ENCODE measurements at regions not wholly inside any gene's neighbourhood (a gene's known extent, or its start where the extent isn't known, plus 50 kb on each side); places are given as distances from the start of the nearest gene placed in this dataset.

- no peak for TF ChIP-seq TOX (CRISPR knock-in tag; IDR thresholded peaks at IDR 0.05; ENCODE audit: borderline replicate concordance)
- TF ChIP-seq TCF4 (CRISPR knock-in tag; IDR thresholded peaks at IDR 0.05; ENCODE audit: borderline replicate concordance) = no peak
- no peak for TF ChIP-seq GLIS3 (CRISPR knock-in tag; IDR thresholded peaks at IDR 0.05)
- ATAC-seq = no peak
These were observed 243.6 kb downstream of the PRELID2 start for GRCh38 chr5:145591578-145591977.

GRCh38 chr5:145589063-145589462 is 246.1 kb downstream of the PRELID2 start:
- TF ChIP-seq OSR1 (CRISPR knock-in tag; IDR thresholded peaks at IDR 0.05) (no peak), ISL1 (CRISPR knock-in tag; IDR thresholded peaks at IDR 0.05) (peak; percentile 48), ZNF8 (CRISPR knock-in tag; IDR thresholded peaks at IDR 0.05) (no peak), CREB5 (CRISPR knock-in tag; IDR thresholded peaks at IDR 0.05; ENCODE audit: low read depth) (no peak)
- TF ChIP-seq, protein P1, sequence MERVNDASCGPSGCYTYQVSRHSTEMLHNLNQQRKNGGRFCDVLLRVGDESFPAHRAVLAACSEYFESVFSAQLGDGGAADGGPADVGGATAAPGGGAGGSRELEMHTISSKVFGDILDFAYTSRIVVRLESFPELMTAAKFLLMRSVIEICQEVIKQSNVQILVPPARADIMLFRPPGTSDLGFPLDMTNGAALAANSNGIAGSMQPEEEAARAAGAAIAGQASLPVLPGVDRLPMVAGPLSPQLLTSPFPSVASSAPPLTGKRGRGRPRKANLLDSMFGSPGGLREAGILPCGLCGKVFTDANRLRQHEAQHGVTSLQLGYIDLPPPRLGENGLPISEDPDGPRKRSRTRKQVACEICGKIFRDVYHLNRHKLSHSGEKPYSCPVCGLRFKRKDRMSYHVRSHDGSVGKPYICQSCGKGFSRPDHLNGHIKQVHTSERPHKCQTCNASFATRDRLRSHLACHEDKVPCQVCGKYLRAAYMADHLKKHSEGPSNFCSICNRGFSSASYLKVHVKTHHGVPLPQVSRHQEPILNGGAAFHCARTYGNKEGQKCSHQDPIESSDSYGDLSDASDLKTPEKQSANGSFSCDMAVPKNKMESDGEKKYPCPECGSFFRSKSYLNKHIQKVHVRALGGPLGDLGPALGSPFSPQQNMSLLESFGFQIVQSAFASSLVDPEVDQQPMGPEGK (CRISPR knock-in tag; IDR thresholded peaks at IDR 0.05; ENCODE audit: borderline replicate concordance) = no peak
- ATAC-seq = no peak

- peak; percentile 62 for ATAC-seq
- TF ChIP-seq, protein P1 (CRISPR knock-in tag; IDR thresholded peaks at IDR 0.05; ENCODE audit: borderline replicate concordance) = no peak
- no peak for TF ChIP-seq BACH2 (CRISPR knock-in tag; IDR thresholded peaks at IDR 0.05; ENCODE audit: borderline replicate concordance)
These were observed 246.6 kb downstream of the PRELID2 start for GRCh38 chr5:145588558-145588957.

DNA sequence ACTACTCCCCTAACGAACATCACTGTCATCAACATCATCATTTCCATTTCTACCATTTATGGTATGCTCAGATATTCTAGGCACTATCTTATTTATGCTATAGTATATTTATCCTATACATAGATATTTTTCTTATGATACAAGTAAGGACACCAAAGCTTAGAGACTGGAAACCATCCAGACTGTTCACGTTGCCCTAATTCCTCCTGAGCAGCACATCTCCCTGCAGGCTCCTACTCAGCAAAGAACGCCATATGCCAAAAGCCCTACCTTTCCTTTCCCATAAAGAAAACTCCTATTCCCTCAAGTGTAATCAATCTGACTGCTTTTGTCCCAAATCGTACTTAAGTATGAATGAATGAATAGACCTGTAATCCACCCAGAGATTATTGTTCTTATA is 247.0 kb downstream of the PRELID2 start:
- ATAC-seq = peak; percentile 59
- TF ChIP-seq CSDC2 (CRISPR knock-in tag; IDR thresholded peaks at IDR 0.05) = no peak
- TF ChIP-seq BACH2 (CRISPR knock-in tag; IDR thresholded peaks at IDR 0.05; ENCODE audit: borderline replicate concordance) = no peak
- TF ChIP-seq ESRRG (CRISPR knock-in tag; IDR thresholded peaks at IDR 0.05) = no peak
- TF ChIP-seq OSR1 (CRISPR knock-in tag; IDR thresholded peaks at IDR 0.05) = no peak
- TF ChIP-seq, protein P2, sequence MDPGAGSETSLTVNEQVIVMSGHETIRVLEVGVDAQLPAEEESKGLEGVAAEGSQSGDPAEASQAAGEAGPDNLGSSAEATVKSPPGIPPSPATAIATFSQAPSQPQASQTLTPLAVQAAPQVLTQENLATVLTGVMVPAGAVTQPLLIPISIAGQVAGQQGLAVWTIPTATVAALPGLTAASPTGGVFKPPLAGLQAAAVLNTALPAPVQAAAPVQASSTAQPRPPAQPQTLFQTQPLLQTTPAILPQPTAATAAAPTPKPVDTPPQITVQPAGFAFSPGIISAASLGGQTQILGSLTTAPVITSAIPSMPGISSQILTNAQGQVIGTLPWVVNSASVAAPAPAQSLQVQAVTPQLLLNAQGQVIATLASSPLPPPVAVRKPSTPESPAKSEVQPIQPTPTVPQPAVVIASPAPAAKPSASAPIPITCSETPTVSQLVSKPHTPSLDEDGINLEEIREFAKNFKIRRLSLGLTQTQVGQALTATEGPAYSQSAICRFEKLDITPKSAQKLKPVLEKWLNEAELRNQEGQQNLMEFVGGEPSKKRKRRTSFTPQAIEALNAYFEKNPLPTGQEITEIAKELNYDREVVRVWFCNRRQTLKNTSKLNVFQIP (CRISPR knock-in tag; IDR thresholded peaks at IDR 0.05; ENCODE audit: borderline replicate concordance, low read depth) = no peak
- TF ChIP-seq, protein P3, sequence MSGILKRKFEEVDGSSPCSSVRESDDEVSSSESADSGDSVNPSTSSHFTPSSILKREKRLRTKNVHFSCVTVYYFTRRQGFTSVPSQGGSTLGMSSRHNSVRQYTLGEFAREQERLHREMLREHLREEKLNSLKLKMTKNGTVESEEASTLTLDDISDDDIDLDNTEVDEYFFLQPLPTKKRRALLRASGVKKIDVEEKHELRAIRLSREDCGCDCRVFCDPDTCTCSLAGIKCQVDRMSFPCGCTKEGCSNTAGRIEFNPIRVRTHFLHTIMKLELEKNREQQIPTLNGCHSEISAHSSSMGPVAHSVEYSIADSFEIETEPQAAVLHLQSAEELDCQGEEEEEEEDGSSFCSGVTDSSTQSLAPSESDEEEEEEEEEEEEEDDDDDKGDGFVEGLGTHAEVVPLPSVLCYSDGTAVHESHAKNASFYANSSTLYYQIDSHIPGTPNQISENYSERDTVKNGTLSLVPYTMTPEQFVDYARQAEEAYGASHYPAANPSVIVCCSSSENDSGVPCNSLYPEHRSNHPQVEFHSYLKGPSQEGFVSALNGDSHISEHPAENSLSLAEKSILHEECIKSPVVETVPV (CRISPR knock-in tag; IDR thresholded peaks at IDR 0.05) = no peak
- no peak for TF ChIP-seq TOX (CRISPR knock-in tag; IDR thresholded peaks at IDR 0.05; ENCODE audit: borderline replicate concordance)
- no peak for TF ChIP-seq ZNF70 (CRISPR knock-in tag; IDR thresholded peaks at IDR 0.05)
- TF ChIP-seq, protein P4, sequence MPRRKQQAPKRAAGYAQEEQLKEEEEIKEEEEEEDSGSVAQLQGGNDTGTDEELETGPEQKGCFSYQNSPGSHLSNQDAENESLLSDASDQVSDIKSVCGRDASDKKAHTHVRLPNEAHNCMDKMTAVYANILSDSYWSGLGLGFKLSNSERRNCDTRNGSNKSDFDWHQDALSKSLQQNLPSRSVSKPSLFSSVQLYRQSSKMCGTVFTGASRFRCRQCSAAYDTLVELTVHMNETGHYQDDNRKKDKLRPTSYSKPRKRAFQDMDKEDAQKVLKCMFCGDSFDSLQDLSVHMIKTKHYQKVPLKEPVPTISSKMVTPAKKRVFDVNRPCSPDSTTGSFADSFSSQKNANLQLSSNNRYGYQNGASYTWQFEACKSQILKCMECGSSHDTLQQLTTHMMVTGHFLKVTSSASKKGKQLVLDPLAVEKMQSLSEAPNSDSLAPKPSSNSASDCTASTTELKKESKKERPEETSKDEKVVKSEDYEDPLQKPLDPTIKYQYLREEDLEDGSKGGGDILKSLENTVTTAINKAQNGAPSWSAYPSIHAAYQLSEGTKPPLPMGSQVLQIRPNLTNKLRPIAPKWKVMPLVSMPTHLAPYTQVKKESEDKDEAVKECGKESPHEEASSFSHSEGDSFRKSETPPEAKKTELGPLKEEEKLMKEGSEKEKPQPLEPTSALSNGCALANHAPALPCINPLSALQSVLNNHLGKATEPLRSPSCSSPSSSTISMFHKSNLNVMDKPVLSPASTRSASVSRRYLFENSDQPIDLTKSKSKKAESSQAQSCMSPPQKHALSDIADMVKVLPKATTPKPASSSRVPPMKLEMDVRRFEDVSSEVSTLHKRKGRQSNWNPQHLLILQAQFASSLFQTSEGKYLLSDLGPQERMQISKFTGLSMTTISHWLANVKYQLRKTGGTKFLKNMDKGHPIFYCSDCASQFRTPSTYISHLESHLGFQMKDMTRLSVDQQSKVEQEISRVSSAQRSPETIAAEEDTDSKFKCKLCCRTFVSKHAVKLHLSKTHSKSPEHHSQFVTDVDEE (CRISPR knock-in tag; IDR thresholded peaks at IDR 0.05) = no peak
- TF ChIP-seq PPARA (CRISPR knock-in tag; IDR thresholded peaks at IDR 0.05; ENCODE audit: borderline replicate concordance) = no peak
- TF ChIP-seq ZNF8 (CRISPR knock-in tag; IDR thresholded peaks at IDR 0.05) = no peak
